Lower leg skin (tissue), 3 donors: ENCODE measurements at regions not wholly inside any gene's neighbourhood (a gene's known extent, or its start where the extent isn't known, plus 50 kb on each side); places are given as distances from the start of the nearest gene placed in this dataset.

Experiments
- POLR2A ChIP-seq, 2 donors: fragments of 450-650 bp; IDR thresholded peaks; one replicate each; pipeline ENCODE4 v1.6.1; 2016 to 2017; ENCODE audit warnings: antibody characterized with exemption in 2 of 2, mild to moderate bottlenecking in 1 of 2, moderate library complexity in 1 of 2
- TF ChIP-seq, protein P1 (sequence below), 3 donors: fragments of 450-650 bp; IDR thresholded peaks; one replicate each; pipeline ENCODE4 v1.5.1; 2016; ENCODE audit warnings: antibody characterized with exemption in 3 of 3, mild to moderate bottlenecking in 3 of 3, moderate library complexity in 2 of 3

DNA sequence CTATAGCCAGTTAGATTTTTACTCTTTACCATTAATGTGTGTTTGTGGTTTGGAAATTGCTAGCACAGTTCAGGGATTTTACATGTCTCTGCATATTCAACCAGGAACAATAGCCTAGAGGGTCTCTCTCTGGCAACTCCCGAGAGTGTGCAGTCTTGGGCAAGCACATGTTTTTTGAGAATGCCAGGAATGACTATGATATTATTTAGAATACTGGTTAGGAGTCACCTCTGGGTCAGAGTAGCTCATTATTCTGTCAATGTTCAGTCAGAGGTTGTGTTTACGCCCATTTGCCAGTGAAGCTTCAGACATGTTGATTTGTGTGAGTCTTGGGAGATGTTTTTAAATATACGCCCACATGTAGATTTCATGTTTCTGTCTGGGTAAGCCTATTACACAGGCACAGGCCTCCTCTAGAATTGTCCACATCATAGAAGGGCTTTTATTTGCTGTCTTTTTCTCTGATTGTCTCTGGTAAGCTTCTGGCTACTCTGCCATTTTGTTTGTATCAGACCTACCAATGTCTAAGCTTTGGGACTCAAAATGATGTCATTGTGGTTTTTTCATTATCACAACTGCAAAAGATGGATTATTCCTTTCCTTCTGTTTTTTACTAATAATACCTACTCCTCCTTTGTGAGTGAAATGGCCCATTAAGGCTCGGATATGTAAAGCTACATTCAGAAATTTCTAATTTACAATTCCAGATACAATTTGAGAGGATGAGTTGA, 203.1 kb upstream of the PPFIA2 start:
- no peak for TF ChIP-seq POLR2A (IDR thresholded peaks at IDR 0.05)
- TF ChIP-seq, protein P1, sequence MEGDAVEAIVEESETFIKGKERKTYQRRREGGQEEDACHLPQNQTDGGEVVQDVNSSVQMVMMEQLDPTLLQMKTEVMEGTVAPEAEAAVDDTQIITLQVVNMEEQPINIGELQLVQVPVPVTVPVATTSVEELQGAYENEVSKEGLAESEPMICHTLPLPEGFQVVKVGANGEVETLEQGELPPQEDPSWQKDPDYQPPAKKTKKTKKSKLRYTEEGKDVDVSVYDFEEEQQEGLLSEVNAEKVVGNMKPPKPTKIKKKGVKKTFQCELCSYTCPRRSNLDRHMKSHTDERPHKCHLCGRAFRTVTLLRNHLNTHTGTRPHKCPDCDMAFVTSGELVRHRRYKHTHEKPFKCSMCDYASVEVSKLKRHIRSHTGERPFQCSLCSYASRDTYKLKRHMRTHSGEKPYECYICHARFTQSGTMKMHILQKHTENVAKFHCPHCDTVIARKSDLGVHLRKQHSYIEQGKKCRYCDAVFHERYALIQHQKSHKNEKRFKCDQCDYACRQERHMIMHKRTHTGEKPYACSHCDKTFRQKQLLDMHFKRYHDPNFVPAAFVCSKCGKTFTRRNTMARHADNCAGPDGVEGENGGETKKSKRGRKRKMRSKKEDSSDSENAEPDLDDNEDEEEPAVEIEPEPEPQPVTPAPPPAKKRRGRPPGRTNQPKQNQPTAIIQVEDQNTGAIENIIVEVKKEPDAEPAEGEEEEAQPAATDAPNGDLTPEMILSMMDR (IDR thresholded peaks at IDR 0.05), result no peak
